COLO668 (cell line): ENCODE measurements at regions not wholly inside any gene's neighbourhood (a gene's known extent, or its start where the extent isn't known, plus 50 kb on each side); places are given as distances from the start of the nearest gene placed in this dataset.
"Not testable (repeated sequence)": the region's sequence is repeated elsewhere in the genome, so short reads cannot be mapped to it uniquely, and the experiment has no call there.

ENCODE experiments used
- DNase-seq: peaks from one replicate; lab custom pipeline; 2025; ENCODE audit not compliant: unreplicated experiment; lab: John Stamatoyannopoulos, UW

DNA sequence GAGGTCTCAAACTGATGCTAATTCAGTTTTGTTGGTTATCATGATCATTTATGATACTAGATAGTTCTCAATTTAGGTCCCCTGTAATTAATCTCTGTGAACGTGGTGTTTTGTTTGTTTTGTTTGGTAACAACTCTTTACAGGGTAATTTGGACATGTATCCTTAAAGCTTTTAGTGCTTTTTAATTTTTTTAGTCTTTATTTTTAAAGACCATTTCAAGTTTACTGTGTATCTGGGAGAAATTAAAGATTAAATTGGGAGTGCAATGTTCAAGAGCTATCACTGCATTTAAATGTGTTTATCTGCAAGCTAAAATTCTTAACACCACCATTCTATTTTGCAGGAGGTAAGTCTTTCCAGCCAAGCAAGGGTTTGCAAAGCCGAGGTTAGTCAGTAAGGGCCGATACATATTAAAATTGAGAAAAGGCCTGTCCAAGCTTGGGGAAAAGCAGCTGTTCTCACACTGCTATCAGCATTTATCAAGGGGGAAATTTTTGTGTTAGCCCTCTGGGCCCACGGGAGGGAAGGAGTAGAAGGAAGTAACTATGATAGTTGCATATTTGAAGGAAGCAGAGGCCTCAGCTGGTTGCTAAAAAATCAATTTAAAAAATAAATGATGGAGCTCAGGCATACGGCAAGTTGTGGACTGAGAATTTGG lies 59.3 kb upstream of the ZNF217 start:
- no peak for DNase-seq

DNA sequence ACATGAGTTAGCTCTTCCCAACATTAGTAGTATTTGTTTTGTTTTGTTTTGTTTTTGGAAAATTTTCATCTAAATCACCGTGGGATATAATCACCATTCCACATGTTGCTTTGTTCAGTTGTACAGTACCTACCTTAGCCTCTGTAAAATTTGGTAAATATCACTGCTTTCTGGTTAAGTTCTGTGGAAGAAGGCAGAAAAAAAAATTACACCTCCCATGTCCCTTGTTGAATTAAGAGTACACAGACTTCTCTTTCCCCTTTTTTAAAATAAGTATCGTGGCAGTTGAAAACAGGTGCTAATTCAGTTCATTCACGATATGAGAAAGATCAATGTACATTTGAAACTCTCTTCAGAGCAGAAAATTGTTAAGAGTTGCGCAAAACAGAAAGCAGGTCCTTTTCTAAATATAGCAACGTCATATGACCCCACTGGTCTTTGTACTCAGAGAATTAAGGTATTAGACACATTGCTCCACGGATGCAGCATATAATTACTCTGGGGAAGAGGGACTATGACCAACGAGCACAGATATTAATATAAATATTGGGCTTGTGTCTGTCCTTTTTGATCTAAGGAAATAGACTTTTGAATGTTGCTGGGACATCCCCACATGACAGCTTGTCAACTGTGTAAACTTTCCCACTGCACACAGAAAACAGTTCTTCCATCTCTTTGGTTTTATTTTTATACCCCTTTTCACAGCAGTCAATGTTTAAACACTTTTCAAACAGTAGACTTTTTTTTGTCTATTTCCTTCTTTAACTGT lies 58.6 kb upstream of the ZNF217 start:
- no peak for DNase-seq

DNA sequence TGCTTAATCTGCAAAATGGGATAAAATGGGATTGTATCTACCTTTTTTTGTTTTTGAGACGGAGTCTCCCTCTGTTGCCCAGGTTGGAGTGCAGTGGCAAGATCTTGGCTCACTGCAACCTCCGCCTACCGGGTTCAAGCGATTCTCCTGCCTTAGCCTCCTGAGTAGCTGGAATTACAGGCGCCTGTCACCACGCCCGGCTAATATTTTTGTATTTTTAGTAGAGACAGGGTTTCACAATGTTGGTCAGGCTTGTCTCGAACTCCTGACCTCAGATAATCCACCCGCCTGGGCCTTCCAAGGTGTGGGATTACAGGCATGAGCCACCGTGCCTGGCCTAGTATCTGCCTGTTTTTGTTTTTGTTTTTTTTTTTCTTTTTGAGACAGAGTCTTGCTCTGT lies 55.9 kb upstream of the ZNF217 start:
- DNase-seq: not testable (repeated sequence)

DNA sequence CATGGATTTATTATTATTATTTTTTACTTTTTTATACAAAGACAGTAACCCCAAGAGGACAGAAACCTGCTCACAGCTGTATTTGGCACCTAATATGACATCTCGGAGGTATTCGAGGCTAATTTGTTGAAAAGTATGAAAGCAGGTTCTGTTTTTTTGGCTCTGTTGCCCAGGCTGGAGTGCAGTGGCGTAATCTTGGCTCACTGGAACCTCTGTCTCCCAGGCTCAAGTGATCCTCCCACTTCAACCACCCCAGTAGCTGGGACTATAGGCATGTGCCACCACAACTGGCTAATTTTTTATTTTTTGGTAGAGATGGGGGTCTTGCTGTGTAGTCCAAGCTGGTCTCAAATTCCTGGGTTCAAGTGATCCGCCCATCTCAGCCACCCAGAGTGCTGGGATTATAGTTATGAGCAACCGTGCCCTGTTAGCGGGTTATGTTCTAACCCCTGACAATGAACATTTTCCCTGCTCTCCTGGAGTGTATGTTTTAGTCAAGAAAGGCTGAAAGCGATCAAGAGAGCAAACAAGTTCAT lies 53.7 kb upstream of the ZNF217 start:
- no peak for DNase-seq

DNA sequence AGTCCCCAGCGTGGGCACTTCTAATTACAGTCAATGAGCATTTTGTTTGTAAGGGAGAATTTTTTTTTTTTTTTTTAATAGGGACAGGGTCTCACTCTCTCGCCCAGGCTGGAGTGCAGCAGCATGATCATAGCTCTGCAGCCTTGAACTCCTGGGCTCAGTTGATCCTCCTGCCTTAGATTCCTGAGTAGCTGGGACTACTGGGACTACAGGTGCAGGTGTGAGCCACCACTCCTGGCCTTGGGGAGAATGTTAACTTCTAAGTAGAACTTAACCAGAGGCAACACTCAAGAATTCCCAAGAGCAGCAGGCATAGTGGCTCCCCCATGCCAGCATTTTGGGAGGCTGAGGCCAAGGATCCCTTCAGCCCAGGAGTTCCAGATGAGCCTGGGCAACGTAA lies 52.9 kb upstream of the ZNF217 start:
- no peak for DNase-seq

DNA sequence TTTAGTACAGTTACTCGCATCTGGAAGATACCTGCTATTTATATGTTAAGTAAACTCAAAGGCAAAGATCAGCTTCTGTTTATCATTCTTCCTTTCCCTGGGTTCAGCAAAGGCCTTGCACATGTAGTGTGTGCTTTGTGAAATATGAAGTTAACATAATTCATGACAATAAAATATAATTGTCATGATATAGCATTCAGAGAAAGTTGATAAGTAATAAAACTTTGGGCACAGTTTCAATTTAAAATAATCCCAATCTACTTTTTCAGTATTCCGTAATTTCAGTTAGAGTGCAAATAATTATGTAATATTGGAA lies 51.9 kb upstream of the ZNF217 start:
- no peak for DNase-seq

DNA sequence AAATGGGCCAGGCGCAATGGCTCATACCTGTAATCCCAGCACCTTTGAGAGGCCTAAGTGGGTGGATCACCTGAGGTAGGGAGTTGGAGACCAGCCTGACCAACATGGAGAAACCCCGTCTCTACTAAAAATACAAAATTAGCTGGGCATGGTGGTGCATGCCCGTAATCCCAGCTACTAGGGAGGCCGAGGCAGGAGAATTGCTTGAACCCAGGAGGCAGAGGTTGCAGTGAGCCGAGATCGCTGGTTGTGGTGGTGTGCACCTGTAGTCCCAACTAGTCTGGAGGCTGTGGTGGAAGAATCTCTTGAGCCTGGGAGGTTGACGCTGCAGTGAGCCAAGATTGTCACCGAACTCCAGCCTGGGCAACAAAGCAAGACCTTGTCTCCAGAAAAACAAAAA lies 50.5 kb upstream of the ZNF217 start:
- DNase-seq: not testable (repeated sequence)
